Epithelial cell of prostate (primary cell): ENCODE measurements at regions not wholly inside any gene's neighbourhood (a gene's known extent, or its start where the extent isn't known, plus 50 kb on each side); places are given as distances from the start of the nearest gene placed in this dataset.

Experiments
- DNase-seq: peaks from one replicate; pipeline ENCODE4 v3.0.0-alpha.2; 2011; ENCODE audit warnings: low read depth, low spot score
- H3K27ac ChIP-seq: fragments of 450-650 bp; 2 replicates; pipeline ENCODE4 v1.5.1; 2017; ENCODE audit warnings: mild to moderate bottlenecking

- DNase-seq, result no peak
- H3K27ac ChIP-seq, result no peak overlapping the region
Observed at GRCh38 chr12:97260786-97261185, 201.8 kb upstream of the RMST start.

DNA sequence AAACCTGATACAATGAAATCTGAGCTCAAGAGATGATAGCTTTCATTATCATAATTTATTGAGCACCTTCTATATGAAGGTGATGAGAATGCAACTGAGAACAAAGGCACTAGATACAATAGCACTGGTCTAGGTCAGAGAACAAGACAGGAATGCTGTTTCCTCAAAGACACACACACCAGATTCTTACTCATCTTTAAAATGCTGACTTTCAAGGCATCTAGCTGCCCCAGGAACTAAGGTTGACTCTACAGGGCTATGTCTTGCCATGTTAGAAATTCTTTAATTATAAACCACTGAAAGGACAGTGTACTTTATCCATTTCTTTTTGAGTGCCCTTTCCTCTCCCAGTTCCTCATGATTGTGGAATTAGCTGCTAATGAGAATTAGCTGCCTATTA is 195.4 kb upstream of the RMST start:
- no peak overlapping the region for H3K27ac ChIP-seq
- no peak for DNase-seq

GRCh38 chr12:97267594-97268202 is 194.9 kb upstream of the RMST start:
- DNase-seq, result no peak
- H3K27ac ChIP-seq, result no peak overlapping the region

DNA sequence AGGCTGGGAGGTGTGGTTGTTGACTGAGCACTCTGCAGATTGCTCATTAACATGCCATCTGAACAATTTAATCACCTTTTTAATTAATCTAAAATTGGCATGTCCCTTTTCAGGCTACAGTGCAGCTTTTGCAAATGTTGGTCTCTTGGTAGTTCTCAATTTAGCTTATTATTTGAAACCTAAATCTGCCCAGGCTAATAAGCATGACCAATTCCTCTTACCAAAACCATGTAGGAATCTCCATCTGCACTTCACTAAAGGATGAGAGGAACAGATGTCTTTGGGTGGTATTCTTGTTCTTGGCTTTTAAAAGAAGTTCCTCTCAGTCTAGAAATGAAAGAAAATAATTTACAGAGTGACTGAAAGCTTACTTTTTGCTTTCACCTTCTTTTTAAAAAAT is 190.1 kb upstream of the RMST start:
- no peak overlapping the region for H3K27ac ChIP-seq
- no peak for DNase-seq

DNA sequence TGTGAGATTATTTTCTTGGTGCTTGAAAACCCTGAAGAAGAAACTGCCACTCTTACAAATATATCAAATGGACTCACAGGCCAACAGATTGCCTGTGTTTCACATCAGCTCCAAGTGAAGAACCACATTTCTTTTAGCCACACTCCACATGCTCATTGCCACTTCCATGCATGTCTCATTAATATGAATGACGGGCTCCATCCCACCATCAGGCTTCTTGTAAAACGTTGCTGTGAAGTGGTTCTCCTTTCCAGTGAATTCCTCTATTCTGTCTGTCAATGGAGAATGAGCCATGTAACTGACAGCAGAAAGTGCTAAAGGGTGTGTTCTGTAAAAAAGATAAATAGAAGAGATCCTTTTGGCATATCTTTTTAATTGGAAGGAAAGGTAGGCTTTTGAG is 188.2 kb upstream of the RMST start:
- DNase-seq, result no peak

DNA sequence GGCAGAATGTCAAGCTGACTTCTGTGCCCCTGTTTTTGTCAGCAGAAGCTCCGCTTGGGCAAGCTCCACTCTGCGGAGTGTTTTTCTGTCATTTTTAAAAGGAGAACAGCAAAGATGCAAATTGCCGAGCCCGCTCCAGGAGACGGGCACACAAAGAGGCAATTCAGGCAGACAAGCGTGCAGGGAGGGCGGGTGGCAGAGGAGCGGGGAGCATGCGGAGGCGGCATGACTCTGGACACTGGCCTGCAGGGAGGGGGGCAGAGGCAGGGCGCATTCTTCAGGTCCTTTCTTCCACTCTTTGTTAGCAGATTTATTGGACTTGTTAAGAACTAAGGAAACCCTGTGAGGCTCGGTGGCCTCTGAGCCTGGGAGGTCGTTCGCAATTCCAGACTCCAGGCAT is 187.3 kb upstream of the RMST start:
- H3K27ac ChIP-seq, result no peak overlapping the region
- DNase-seq, result no peak

More for the DNA sequence above, 188.2 kb upstream of the RMST start:
- H3K27ac ChIP-seq, result no peak overlapping the region

DNA sequence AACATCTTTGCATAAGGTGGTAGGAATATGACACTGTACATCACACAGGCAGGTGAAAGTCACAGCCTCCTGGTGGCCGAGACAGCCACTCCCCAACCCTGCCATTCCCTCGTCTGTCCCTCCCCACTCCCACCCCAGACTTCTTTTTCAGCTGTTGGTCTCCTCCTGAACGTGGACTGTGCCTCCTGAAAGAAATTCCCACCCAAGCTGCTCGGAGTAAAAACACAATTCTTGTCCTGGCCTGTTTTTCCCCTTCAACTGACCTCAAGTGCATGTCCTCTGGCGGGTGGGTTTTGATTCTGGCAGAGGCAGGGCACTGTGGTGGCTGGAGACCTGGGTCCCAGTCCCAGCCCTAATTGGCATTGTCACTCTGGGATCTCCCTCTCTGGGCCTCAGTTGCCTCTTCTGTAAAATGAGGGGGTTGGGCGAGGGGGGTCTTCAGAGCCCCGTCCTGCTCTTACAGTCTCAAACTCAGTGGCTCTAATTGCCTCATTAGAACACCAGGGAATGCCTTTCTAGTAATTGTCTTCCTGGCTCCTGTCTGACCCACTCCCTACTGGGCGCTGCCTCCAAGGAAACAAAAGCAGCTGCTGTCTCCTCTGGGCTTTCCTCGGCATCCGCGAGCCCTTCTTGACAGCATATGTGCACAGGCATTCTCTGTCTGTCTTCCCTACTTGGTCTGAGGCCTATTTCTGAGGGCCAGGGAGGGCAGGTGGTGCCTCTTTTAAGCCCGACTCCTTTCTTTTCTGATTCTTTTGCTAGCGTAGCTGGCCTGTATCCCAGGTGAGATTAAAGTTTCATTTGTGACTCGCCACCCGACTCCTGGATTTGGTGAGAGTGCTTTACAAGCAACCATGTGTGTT is 186.6 kb upstream of the RMST start:
- DNase-seq, result no peak
- no peak overlapping the region for H3K27ac ChIP-seq

DNA sequence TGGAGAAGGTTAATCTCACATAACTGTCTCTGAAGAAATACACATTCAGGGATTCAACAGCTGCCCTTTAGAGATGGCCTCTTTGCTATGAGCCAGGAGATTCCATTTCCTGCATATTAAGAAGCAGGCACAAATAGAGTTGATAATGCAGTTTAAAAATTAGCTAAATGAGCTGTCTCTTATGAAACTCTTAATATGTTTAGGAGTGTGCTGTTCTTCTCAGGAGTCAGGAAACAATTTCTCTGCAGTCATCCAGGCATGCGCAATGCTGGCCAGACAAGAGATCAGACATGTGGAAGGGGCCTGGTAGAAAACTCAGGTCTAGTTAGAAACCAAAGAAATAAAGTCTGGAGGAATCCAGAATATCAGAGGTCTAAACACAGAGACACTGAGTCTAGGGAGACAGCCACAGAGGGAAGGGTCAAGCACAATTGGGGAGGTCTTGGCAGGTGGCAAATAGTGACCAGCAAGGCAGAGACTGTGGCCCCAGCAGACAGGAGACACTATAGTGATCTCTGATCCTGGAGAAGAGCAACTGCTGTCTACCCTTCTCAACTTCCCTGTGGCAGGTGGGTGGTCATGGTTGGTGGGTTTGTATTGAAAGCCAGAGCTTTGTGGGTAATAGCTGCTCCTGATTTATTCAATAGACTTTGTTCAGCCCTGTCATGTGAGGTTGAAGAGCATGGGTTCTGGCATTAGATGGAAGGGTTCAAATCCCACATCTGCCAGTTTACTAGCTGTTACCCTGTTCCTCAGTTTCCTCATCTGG is 185.8 kb upstream of the RMST start:
- no peak overlapping the region for H3K27ac ChIP-seq
- no peak for DNase-seq

DNA sequence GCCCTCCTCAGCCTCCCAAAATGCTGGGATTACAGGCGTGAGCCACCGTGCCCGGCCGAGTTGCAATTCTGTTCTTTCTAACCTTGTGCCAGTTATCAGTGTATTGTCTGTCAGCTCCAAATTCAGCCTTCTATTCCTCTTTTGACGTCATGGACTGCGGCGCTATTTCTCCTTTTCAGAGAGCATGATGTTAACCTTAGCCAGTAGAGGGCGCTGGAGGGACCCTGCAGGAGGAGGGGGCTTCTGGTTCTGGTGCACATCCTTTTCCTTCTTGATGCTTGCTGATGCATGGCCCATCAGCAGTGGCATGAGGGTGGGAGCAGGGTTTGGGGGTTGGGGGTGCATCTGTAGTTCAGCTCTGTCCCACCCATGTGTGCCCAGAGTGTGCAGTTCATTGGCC is 179.3 kb upstream of the RMST start:
- DNase-seq, result no peak
- no peak overlapping the region for H3K27ac ChIP-seq

DNA sequence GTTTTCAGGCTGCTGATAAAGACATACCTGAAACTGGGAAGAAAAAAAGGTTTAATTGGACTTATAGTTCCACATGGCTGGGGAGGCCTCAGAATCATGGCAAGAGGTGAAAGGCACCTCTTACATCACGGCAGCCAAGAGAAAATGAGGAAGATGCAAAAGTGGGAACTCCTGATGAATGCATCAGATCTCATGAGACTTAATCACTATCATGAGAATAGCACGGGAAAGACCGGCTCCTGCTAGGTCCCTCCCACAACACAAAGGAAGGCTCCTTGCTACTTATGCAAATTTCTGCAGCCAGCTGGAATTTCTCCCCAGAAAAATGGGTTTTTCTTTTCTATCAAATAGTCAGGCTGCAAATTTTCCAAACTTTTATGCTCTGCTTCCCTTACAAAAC is 174.1 kb upstream of the RMST start:
- no peak overlapping the region for H3K27ac ChIP-seq
- no peak for DNase-seq

- no peak overlapping the region for H3K27ac ChIP-seq
- DNase-seq, result no peak
Observed at GRCh38 chr12:97292588-97292987, 170.0 kb upstream of the RMST start.

DNA sequence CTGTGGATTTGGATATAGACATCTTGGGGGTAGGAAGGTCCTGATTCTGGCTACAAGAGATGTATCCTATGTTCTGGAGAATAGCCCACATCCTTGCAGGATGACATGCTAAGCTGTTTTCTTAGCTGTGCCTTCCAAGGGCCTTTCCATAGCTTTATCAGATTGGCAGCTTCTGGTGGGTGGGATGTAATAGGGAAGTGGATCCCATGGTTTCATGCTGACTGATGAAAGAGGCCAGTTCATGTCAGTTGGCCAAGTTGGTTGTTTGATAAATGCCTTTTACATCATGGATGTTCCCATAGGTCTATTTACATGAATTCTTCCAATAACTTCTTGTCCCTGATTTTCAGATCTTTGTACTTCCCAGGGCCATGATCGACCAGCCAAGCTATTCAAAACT is 169.1 kb upstream of the RMST start:
- DNase-seq, result no peak
- no peak overlapping the region for H3K27ac ChIP-seq

DNA sequence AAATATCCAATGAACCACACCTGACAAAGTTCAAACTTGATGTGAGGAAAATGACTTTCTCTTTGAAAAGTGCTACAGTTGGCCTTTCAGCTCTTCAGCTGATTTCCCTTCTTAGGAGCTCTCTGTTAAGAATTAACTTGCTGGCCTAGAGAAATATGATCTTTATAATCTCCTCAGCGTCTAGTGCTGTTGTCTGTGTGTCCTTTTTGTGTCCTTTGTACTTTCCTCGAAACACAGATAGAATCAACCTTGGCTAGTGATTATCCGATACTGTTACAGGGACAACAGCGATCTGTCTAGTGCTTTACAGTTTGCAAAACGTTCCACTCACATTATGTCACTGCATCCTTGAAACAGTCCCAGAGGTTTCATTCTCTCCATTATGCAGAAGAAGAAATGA is 162.8 kb upstream of the RMST start:
- DNase-seq, result no peak
- no peak overlapping the region for H3K27ac ChIP-seq

GRCh38 chr12:97300431-97300830 is 162.2 kb upstream of the RMST start:
- DNase-seq, result no peak
- H3K27ac ChIP-seq, result no peak overlapping the region

GRCh38 chr12:97300891-97301290 is 161.7 kb upstream of the RMST start:
- no peak for DNase-seq
- H3K27ac ChIP-seq, result no peak overlapping the region

DNA sequence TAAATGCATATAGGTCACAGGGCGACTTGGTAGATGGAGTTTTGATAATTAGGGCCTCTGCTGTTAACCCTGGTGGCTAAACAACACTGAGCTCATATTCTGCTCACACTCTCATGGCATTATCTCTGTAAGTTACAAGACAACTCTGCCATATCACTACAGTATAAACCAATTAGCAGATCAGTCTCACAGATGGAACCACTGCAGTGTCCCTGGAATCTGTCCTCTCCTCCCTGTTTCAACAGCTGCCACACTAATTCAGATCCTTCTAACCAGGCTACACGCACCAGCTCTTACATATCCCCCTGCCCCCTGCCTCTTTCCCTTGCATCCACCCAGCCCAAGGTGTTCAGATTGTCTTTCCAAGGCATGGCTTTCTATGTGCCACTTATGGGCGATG is 161.0 kb upstream of the RMST start:
- H3K27ac ChIP-seq, result no peak overlapping the region
- DNase-seq, result no peak

DNA sequence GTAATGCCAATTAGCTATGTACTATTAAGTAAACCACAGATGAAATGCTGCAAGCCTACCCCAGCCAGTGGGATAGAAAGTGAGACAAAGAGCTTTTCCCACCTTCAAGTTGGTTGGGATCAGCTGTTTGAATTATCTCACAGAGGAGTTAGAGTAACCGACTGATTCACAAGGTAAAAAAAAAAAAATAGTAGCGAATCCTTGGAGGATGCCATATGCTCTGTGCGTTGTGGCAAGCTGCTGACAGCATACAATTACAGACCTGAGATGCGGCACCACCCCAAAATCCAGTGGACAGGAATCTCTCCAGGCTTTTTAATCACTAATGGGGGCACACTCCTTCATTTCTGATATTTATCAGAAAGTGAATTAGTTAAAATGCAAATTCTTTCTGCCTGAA is 157.0 kb upstream of the RMST start:
- DNase-seq, result no peak
- H3K27ac ChIP-seq, result no peak overlapping the region

- DNase-seq, result no peak
- no peak overlapping the region for H3K27ac ChIP-seq
Observed at GRCh38 chr12:97306147-97306546, 156.5 kb upstream of the RMST start.

- no peak for DNase-seq
- H3K27ac ChIP-seq, result no peak overlapping the region
Observed at GRCh38 chr12:97308576-97309198, 153.9 kb upstream of the RMST start.

DNA sequence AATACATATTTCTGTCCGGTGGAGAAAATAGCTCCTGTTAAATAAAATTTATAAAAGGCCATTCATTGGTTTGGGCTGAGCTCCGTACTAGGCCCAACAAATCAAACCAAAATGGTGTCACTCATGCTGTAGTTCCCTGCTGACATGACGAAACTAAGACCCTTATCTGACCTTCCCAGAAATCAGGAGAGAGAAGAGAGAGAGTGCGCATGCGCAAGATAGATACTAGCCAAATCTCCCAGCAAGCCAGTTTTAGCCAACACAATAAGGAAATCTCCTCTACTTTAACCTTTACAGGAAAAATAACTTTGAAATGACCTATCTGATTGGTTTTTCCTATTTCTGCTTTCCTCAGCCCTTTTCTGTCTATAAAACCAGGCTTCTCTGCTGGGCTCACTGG is 152.7 kb upstream of the RMST start:
- no peak for DNase-seq
- H3K27ac ChIP-seq, result no peak overlapping the region

- no peak for DNase-seq
- no peak overlapping the region for H3K27ac ChIP-seq
Observed at GRCh38 chr12:97312570-97313135, 150.0 kb upstream of the RMST start.
